Thyroid gland (tissue), 4 donors: ENCODE measurements at regions not wholly inside any gene's neighbourhood (a gene's known extent, or its start where the extent isn't known, plus 50 kb on each side); places are given as distances from the start of the nearest gene placed in this dataset.

Experiments
- POLR2A ChIP-seq, 2 donors: fragments of 450-650 bp; IDR thresholded peaks; one replicate each; pipeline ENCODE4 v1.6.1; 2017; ENCODE audit warnings: antibody characterized with exemption in 2 of 2, mild to moderate bottlenecking in 2 of 2, moderate library complexity in 1 of 2
- TF ChIP-seq, protein P1 (sequence below), 6 experiments: fragments of 200-600 bp in 3 of 6; fragments of 450-650 bp in 3 of 6; sonication (generic) in 3 of 6; IDR thresholded peaks; one replicate each; pipeline ENCODE4 v1.5.1; 2016 to 2019; ENCODE audit warnings: antibody characterized with exemption in 6 of 6, mild to moderate bottlenecking in 2 of 6, inconsistent platforms in 1 of 6, moderate library complexity in 1 of 6

DNA sequence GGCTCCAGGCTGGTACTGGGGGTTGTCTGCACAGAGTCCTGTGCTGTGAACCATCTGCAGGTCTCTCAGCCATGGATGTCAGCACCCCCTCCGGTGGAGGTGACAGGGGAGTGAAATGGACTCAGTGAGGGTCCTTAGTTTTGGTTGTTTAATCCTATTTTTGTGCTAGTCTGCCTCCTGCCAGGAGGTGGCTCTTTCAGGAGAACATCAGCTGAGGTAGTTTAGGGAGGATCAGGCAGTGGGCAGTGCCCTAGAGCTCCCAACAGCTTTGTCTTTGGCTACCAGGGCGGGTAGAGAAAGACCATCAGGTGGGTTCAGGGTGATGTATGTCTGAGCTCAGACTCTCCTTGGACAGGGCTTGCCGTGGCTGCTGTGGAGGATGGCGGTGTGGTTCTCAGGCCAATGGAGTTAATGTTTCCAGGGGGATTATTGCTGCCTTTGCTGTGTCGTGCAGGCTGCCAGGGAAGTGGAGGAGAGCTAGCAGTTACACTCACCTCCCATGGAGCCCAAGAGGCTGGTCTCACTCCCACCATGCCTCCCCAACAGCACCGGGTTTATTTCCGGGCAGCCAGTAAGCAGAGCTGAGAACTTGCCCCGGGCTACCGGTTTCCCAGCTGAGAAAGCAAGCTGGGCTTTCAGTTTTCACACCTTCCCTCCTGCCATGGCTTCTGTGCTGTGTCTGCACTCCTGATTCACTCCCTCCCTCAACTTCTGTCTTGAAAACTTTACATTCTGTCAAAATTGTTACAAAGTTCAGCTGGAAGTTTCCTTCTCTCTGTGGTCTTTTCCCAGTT lies 563.4 kb downstream of the XIRP2 start:
- TF ChIP-seq, protein P1, sequence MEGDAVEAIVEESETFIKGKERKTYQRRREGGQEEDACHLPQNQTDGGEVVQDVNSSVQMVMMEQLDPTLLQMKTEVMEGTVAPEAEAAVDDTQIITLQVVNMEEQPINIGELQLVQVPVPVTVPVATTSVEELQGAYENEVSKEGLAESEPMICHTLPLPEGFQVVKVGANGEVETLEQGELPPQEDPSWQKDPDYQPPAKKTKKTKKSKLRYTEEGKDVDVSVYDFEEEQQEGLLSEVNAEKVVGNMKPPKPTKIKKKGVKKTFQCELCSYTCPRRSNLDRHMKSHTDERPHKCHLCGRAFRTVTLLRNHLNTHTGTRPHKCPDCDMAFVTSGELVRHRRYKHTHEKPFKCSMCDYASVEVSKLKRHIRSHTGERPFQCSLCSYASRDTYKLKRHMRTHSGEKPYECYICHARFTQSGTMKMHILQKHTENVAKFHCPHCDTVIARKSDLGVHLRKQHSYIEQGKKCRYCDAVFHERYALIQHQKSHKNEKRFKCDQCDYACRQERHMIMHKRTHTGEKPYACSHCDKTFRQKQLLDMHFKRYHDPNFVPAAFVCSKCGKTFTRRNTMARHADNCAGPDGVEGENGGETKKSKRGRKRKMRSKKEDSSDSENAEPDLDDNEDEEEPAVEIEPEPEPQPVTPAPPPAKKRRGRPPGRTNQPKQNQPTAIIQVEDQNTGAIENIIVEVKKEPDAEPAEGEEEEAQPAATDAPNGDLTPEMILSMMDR (IDR thresholded peaks at IDR 0.05) = no peak
- TF ChIP-seq POLR2A (IDR thresholded peaks at IDR 0.05) = no peak
